ENCODE measurements at regions not wholly inside any gene's neighbourhood (a gene's known extent, or its start where the extent isn't known, plus 50 kb on each side); places are given as distances from the start of the nearest gene placed in this dataset.

DNA sequence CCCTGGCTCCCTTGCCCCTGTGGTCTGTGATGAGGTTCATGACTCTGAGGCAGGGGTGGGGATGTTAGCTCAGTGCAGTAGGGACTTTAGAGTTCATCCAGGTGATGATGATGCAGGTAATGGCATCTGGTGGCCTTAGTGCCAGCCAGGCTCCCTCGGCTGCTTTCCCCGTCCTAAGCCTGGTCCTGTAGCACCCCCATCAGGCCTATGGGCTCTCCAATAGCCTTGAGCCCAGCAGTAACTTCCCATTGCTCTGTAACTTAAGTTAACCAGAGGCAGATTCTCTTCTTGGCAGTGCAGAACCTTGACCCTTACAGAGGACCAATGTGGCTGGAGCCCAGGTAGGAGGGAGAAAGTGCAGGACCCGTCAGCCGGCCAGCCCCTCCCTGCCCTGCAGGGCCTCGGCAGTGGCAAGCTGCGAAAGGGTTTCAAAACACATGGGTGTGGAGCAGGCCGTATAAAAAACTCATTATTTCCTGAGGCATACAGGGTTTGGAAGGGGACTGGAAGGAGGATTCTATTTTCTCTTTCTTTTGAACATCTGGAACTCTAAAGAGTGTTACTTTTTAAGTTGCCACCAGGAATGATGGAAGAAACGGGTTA lies 406.9 kb downstream of the CDH26 start:
- DNase-seq (ENCODE audit: low spot score): no peak

GRCh38 chr20:60365882-60366281 lies 407.7 kb downstream of the CDH26 start:
- DNase-seq (ENCODE audit: low spot score): no peak

DNA sequence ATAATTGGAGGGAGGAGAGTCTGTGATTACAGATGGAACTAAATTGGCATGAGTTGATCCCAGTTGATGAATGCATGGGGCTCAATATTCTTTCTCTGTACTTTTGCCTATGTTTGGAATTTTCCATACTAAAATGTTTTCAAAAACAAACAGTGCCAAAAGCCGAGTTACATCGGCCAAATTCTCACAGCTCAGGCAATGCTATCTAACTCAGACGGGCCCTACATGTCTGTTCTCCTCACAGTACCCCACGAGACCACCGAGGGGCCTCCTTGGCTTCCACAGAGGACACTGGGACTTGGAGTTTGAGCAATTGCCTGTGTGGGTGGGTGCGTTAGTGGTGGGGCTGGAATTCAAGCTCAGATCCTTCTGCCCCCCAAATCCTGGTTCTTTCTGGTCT lies 413.2 kb downstream of the CDH26 start:
- DNase-seq (ENCODE audit: low spot score): no peak

DNA sequence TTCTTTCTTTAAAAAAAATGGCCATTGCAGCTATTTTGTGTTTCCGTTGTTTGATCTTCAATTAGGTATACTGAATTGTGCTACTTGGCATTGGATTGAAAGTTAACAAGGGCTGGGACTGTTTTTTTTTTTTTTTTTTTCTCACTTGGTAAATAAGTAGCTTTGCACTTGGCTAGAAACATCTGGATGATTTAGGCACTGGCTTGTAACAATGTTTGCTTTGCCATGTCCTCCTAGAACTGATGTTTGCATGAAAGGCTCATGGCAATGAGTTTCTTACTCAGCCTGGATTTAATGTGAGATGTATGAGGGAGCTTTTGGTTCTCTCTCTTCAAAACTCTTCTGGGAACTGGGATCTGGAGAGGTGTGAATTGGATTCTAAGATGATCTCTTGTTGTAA lies 414.1 kb downstream of the CDH26 start:
- DNase-seq (ENCODE audit: low spot score): no peak

GRCh38 chr20:60372822-60373221 lies 414.6 kb downstream of the CDH26 start:
- no peak for DNase-seq (ENCODE audit: low spot score)

DNA sequence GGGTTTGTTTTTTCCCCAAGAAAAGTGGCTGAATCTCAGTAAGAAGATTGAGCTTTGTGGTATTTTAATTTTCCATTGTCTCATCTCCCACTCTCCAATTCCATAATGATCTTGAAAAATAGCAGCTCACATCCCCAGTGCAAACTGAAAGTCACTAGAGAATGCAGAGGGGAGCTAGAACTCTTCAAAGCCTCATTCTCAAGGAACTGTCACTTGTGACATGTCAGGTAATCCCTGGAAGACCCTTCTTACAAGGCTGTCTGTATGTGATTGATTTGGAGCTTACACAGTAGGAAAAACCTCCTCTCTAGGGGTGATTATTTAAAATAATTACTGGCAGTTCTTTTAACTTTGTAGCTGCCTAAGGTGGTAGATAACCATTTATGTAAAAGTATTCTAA lies 420.4 kb downstream of the CDH26 start:
- no peak for DNase-seq (ENCODE audit: low spot score)

DNA sequence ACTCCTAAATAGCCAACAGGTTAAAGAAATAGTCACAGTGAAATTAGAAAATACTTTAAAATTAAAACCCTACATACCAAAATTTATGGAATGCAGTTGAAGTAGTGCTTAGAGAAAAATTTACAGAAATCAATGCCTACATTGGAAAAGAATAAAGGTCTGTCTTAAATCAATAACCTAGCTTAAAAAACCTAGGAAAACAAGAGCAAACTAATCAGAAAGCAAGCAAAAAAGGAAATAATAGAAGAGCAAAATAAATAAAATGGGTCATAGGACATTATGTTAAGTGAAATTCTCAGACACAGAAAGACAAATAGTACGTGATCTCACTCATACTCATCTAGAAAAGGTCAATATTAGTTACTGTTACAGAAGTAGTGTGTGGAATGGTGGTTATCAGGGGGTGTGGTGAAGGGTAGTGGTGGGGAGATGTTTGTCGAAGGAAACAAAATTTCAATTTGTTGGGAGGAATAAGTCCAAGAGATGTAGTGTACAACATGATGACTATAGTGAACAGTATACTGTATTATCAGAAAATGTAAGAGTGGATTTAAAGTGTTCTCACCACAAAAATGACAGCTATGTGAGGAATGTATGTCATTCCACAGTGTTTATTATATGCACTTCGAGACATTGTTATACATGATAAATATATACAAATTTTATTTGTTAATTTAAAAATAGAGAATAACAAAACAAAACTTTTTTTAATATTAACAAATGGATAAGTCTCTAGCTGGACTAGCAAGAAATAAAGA lies 423.6 kb downstream of the CDH26 start:
- DNase-seq (ENCODE audit: low spot score): no peak

GRCh38 chr20:60389441-60389840 lies 431.2 kb downstream of the CDH26 start:
- no peak for DNase-seq (ENCODE audit: low spot score)

DNA sequence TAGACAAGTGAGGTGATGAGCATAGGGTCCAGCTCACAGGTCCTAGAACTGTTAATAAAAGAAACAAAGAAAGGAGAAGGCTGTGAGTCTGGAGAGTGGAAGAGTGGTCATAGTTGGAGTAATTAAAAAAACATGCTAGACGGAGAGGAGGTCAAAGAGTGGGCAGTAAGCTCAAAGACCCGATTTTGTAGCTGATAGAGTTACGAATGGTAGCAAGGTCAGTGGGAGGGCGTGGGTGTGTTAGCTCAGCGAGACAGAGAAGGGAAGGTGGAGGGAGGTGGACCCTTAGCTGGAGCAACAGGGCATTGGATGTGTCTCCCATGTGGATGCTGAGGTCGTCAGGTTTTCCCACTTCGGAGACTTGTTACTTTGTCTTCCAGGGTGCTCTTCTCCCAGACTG lies 431.7 kb downstream of the CDH26 start:
- DNase-seq (ENCODE audit: low spot score): no peak

DNA sequence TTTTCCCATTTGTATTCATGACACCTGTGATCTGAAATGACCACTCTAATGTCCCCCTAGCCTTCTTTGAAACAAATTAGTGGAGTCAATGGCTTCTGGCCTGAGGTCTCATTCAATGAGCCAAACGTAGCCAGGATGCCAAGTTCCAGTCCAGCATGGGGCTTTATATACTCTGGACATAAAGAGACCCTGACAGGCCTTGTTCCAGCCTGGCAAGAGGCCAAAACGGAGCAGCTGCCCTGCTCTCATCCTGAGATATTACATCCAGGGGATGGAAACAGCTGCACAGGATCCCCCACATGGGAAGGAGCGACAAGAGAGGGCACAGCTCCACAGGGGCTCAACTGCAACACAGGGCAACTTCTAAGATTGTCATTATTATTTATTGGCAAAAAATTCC lies 437.8 kb downstream of the CDH26 start:
- no peak for DNase-seq (ENCODE audit: low spot score)

- DNase-seq (ENCODE audit: low spot score): no peak
Measured at GRCh38 chr20:60400567-60400966, 442.3 kb downstream of the CDH26 start.

GRCh38 chr20:60402189-60403058 lies 444.2 kb downstream of the CDH26 start:
- no peak for DNase-seq (ENCODE audit: low spot score)

GRCh38 chr20:60403105-60403741 lies 445.0 kb downstream of the CDH26 start:
- no peak for DNase-seq (ENCODE audit: low spot score)

DNA sequence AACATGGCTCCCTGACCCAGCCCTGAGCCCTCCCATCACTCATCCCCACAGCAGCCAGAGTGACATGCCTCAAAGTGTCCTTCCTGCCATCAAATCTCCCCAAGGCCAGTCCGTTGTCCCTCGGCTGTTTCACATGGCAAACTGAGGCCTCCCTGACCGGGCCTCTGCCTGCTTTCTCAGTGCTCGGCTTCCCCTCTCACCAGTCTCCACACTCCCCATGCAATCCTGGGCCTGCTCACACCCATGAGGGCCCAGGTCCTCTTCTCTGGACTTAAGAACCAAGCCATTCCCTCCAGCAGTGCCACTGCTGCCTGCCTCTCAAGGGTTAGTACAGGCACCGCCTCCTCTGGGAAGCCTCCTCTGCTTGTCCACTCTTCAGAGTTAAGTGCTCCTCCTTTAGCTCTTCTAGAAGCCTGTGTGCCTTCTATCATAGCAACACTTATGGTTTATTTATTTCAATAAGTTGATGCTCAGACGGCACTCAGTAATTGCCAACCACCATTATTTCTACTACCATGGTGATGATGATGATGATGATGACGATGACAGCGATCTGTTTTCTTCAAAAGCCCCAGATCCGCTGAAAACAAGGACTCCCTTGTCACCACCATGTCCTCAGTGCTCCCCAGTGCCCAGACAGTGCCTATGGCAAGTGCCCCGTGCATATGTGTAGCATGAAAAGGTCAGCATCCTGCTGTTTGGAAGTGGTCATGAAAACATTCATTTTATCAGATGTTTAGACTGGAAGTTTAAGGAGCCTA lies 449.0 kb downstream of the CDH26 start:
- no peak for DNase-seq (ENCODE audit: low spot score)

- DNase-seq (ENCODE audit: low spot score): no peak
Measured at GRCh38 chr20:60407938-60408337, 449.7 kb downstream of the CDH26 start.

DNA sequence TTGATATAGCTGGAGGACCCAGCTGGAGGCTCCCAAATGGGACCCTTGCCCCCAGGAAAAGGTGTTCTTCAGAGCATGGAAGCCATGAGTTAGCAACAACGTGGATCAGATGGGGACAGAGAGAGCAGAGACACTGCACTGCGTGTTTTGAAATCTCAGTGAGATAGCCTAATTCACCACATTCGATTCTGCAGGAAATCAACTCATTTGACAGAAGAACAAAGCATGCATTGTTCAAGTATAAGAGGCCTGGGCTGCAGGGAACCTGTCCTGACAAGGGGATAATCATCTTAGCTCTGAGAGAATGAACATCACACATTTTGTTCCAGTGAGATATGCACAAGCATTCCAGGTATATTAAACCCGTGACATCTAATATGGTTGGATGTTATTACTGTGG lies 450.2 kb downstream of the CDH26 start:
- no peak for DNase-seq (ENCODE audit: low spot score)

- DNase-seq (ENCODE audit: low spot score): no peak
Measured at GRCh38 chr20:60410618-60411264, 452.5 kb downstream of the CDH26 start.

- DNase-seq (ENCODE audit: low spot score): no peak
Measured at GRCh38 chr20:60411813-60412212, 453.6 kb downstream of the CDH26 start.

- DNase-seq (ENCODE audit: low spot score): no peak
Measured at GRCh38 chr20:60420676-60421229, 462.5 kb downstream of the CDH26 start.

- no peak for DNase-seq (ENCODE audit: low spot score)
Measured at GRCh38 chr20:60422848-60423247, 464.6 kb downstream of the CDH26 start.

All from ureter (tissue), 1 donor.